AG09319 (cell line): ENCODE measurements at regions not wholly inside any gene's neighbourhood (a gene's known extent, or its start where the extent isn't known, plus 50 kb on each side); places are given as distances from the start of the nearest gene placed in this dataset.

ENCODE experiments used
- DNase-seq: peaks from one replicate; pipeline ENCODE4 v3.0.0-alpha.2; 2010; ENCODE audit warnings: low read depth; ENCODE audit errors: extremely low read depth
- CTCF ChIP-seq: IDR thresholded peaks from 2 replicates; pipeline ENCODE4 v1.5.1; 2011; ENCODE audit warnings: low read depth, mild to moderate bottlenecking, inconsistent platforms, low read length, moderate library complexity

GRCh38 chr11:38972220-38972619, 2374.2 kb upstream of the RAG2 start:
- TF ChIP-seq CTCF: no peak
- no peak for DNase-seq

GRCh38 chr11:38971141-38971540, 2373.1 kb upstream of the RAG2 start:
- DNase-seq: no peak
- no peak for TF ChIP-seq CTCF

- TF ChIP-seq CTCF: no peak
- no peak for DNase-seq
These were observed 2370.9 kb upstream of the RAG2 start for GRCh38 chr11:38968951-38969350.

- TF ChIP-seq CTCF: no peak
- DNase-seq: no peak
These were observed 2354.7 kb upstream of the RAG2 start for GRCh38 chr11:38952698-38953097.

- no peak for TF ChIP-seq CTCF
- DNase-seq: no peak
These were observed 2352.8 kb upstream of the RAG2 start for GRCh38 chr11:38950867-38951266.

- TF ChIP-seq CTCF: no peak
- no peak for DNase-seq
These were observed 2350.4 kb upstream of the RAG2 start for GRCh38 chr11:38948392-38948791.

GRCh38 chr11:38937709-38938108, 2339.7 kb upstream of the RAG2 start:
- DNase-seq: no peak
- no peak for TF ChIP-seq CTCF
